ENCODE measurements at regions not wholly inside any gene's neighbourhood (a gene's known extent, or its start where the extent isn't known, plus 50 kb on each side); places are given as distances from the start of the nearest gene placed in this dataset.
"Not testable (repeated sequence)": the region's sequence is repeated elsewhere in the genome, so short reads cannot be mapped to it uniquely, and the experiment has no call there.

- peak in 3 of 4 experiments; percentile 19 to 78 (median 72) for DNase-seq
These were observed 97.9 kb upstream of the RGS1 start for GRCh38 chr1:192477630-192478029.

GRCh38 chr1:192485692-192486436 lies 89.7 kb upstream of the RGS1 start:
- DNase-seq = peak; percentile 68 to 86 (median 72)

- DNase-seq = peak in 1 of 4 experiments; percentile 16
These were observed 87.5 kb upstream of the RGS1 start for GRCh38 chr1:192488058-192488457.

- DNase-seq = no peak
These were observed 86.5 kb upstream of the RGS1 start for GRCh38 chr1:192489047-192489446.

- DNase-seq = peak; percentile 81 to 94 (median 86)
These were observed 85.8 kb upstream of the RGS1 start for GRCh38 chr1:192489748-192490147.

- DNase-seq = peak in 3 of 4 experiments; percentile 14 to 19 (median 18)
These were observed 83.6 kb upstream of the RGS1 start for GRCh38 chr1:192491804-192492554.

GRCh38 chr1:192493584-192493983 lies 82.0 kb upstream of the RGS1 start:
- DNase-seq = no peak

DNA sequence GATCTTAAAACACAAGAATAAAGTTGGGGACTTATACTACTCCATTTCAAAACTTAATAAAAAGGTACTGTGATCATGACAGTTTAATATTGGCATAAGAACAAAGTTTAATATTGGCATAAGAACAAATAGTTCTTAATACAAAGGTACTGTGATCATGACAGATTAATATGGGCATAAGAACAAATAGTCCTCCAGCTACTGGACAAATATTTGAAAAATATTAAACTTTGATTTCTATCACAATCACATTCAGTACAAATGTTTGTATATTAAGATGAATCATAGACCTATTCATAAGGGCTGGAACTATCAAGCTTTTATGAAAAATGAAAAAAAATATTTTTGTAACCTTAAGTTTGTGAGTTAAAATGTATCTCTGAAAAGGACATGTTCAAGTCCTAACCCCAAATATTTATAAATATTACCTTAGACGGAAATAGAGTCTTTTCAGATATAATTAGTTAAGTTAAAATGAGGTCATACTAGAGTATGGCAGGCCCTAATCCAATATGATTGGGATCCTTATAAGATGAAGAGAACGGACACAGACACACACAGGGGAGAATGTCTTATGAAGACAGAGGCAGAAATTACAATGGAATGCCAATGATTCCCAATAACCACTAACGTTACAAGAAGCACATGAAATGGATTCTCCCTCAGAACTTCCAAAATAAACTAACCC lies 79.1 kb upstream of the RGS1 start:
- no peak for DNase-seq

DNA sequence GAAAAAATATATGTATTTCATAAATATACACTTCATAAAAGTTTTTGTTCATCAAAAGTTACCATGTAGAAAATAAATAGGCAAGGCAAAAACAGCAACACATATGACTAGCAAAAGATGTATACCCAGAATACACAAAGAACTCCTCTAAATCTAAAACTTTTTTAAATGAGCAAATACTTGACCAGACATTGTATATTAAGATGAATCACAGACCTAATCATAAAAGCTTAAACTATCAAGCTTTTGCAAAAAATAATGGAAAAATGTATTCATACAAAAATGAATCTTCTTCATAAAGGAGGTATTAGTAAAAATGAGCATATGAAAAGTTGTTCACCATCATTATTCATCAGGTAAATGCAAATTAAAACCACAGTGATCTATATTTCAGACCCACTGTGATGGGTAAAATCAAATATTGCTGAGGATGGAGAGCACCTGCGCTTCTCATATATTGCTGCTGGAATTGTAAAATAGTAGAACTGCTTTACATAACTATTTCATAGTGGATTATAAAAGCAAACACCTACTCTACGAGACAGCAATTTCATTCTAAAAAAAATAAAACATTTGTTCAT lies 78.3 kb upstream of the RGS1 start:
- DNase-seq = no peak

GRCh38 chr1:192498092-192498491 lies 77.5 kb upstream of the RGS1 start:
- not testable (repeated sequence) for DNase-seq

GRCh38 chr1:192499061-192499581 lies 76.5 kb upstream of the RGS1 start:
- DNase-seq = not testable (repeated sequence)

DNA sequence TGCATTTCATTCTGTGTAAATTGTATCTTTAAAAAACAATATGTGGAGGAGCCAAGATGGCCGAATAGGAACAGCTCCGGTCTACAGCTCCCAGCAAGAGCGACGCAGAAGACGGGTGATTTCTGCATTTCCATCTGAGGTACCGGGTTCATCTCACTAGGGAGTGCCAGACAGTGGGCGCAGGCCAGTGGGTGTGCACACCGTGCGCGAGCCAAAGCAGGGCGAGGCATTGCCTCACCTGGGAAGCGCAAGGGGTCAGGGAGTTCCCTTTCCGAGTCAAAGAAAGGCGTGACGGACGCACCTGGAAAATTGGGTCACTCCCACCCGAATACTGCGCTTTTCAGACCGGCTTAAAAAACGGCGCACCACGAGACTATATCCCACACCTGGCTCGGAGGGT lies 75.0 kb upstream of the RGS1 start:
- DNase-seq = not testable (repeated sequence)

DNA sequence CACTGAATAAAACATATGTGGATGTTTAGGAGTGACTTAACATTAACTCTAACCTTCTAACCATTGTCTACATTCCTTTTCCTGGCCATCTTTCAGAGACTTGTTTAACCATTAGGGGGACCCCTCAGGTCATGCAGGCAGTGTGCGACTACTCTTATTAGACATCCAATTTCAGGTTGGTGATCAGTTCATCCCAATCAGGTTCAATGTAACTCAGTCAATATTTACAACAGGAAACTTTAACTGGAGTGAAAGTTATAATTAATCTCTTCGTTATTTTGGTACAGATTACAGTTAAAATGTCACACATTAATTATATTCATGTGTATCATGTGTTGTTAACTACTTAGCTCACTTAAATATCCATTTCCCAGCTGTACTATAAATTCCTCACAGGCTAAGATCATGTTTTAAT lies 68.8 kb upstream of the RGS1 start:
- peak; percentile 31 to 73 (median 62) for DNase-seq

DNA sequence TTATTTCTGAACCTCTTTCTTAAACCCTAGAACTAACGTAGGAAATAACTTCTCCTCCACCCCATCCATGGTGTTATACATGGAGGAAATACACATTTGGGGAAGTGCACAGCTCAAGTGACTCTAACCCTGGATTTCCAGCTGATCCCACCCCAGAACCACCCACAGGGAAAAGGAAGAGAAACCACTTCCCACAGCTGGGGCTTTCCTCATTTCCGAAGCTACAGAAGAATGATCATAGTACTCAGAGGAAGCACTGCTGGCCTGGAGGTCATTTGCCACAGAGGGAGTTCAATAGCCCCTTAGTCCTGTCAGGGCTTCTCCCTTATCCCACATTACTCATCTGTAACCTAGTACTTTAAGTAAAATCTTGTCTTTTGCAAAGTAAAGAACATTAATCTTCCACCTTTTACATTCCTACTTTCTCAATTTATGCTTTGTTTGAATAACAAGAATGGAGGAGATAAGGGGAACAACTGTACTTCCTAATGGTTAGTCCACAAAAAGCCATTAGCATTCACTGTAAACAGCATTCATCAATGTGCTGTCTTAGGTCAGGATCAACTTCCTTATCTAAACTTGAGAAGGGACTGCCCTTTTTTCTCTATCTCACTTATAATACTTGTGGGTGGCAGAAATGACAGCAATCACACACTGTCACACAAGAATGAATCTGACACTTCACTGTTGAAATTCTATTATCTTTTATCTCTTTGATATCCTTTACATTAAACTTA lies 63.0 kb upstream of the RGS1 start:
- peak; percentile 86 to 96 (median 90) for DNase-seq

GRCh38 chr1:192513196-192513595 lies 62.4 kb upstream of the RGS1 start:
- DNase-seq = no peak

DNA sequence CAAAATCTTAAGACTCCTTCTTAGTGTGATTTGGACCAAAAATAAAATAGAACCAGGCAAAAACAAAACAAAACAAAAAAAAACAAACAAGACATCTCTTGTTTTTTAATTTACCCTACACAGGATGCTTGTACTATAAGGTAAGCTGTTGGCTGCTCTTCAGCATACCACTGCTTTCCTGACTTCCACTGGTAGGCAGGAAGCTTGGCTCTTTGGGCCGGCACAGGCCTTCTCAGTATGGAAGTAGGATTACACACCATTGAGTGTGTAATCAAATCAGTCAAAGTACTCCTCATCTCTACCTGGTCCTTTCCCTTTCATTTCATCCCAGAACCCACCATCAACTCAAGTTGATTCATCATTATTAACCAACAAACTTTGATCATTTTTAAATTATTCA lies 61.9 kb upstream of the RGS1 start:
- peak in 2 of 4 experiments; percentile 20 to 22 for DNase-seq

DNA sequence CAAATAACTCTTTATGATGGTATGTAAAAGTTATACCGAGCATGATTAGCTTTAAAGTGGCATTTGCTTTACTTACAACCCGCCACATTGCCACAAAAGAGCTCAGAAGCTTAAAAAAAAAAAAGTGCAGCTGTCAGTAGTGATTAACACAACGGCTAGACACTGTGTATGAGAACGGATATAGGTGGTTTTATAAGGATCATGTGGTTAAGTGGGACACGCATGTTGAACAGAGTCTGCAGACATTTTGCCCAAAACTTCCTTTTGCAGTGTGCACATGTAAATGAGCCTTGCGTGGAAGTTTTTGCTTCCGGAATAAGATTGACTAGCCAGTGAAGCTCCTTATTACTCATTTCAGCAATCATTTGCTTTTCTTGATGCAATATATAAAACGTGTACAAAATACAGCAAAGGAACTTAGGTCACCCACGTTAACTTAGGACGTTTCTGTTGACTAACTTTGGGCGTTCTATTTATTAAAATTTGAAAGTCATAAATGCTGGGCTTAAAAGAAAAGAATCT lies 58.7 kb upstream of the RGS1 start:
- DNase-seq = peak; percentile 88 to 99 (median 94)

DNA sequence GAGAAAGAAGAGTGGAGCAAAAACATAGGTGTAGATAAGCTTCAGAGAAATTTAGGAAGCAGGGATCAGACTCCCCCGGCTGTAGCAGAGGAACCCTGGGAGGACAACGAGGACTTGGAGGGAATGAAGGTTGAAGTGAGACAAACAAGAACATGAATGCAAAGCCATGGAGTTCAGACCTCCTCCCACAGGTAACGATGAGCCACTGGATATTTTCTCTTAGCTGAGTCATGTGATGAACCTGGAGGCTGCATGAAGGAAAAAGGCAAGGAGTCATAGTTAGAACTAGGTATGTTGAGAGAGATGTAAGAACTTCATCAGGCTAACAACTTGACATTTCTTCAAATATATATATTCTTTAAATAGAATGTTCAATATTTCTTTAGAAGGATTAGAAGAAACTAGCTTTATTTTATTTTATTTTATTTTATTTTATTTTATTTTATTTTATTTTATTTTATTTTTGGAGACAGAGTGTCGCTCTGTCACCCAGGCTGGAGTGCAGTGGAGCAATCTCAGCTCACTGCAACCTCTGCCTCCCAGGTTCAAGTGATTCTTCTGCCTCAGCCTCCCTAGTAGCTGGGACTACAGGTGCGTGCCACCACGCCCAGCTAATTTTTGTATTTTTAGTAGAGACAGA lies 57.7 kb upstream of the RGS1 start:
- peak in 2 of 4 experiments; percentile 16 to 23 for DNase-seq

GRCh38 chr1:192518700-192519099 lies 56.9 kb upstream of the RGS1 start:
- DNase-seq = peak; percentile 57 to 85 (median 70)

GRCh38 chr1:192521734-192522133 lies 53.8 kb upstream of the RGS1 start:
- peak; percentile 57 to 80 (median 68) for DNase-seq

- DNase-seq = no peak
These were observed 52.9 kb upstream of the RGS1 start for GRCh38 chr1:192522673-192523072.

Measured in suppressor macrophage (primary cell).